GM06990 (cell line): ENCODE measurements at regions not wholly inside any gene's neighbourhood (a gene's known extent, or its start where the extent isn't known, plus 50 kb on each side); places are given as distances from the start of the nearest gene placed in this dataset.

Experiments
- DNase-seq: peaks from one replicate; pipeline ENCODE4 v3.0.0-alpha.2; 2011; ENCODE audit not compliant: insufficient read length; ENCODE audit errors: extremely low read depth
- H3K27me3 ChIP-seq: replicated peaks from 2 replicates; pipeline ENCODE4 v1.6.0; 2011; ENCODE audit warnings: low read length; ENCODE audit not compliant: control insufficient read depth, insufficient read depth
- H3K36me3 ChIP-seq: 2 replicates; pipeline ENCODE4 v1.5.1; 2011; ENCODE audit warnings: low read length; ENCODE audit not compliant: control insufficient read depth, insufficient read depth
- H3K4me3 ChIP-seq: replicated peaks from 2 replicates; pipeline ENCODE4 v1.5.1; 2011; ENCODE audit warnings: low read depth, mild to moderate bottlenecking, control low read depth, low read length
- CTCF ChIP-seq: IDR thresholded peaks from 2 replicates; pipeline ENCODE4 v1.5.1; 2011; ENCODE audit warnings: low read length, control low read depth, mild to moderate bottlenecking, inconsistent platforms; ENCODE audit not compliant: insufficient read depth, poor library complexity, severe bottlenecking

- DNase-seq: no peak
- Histone ChIP-seq H3K27me3 (no peaks in the 10 kb centered on the region), H3K36me3 (no peaks in the 10 kb centered on the region), H3K4me3 (no peak overlapping the region)
- TF ChIP-seq CTCF: no peak
Measured at GRCh38 chr16:27717726-27718125, 167.8 kb downstream of the KATNIP start.

- TF ChIP-seq CTCF: no peak
- no peaks in the 10 kb centered on the region for H3K27me3 ChIP-seq
- DNase-seq: no peak
- no peak overlapping the region for H3K4me3 ChIP-seq
- H3K36me3 ChIP-seq: no peaks in the 10 kb centered on the region
Measured at GRCh38 chr16:27718201-27719105, 168.5 kb downstream of the KATNIP start.

- DNase-seq: no peak
- Histone ChIP-seq H3K27me3 (no peaks in the 10 kb centered on the region), H3K36me3 (no peaks in the 10 kb centered on the region), H3K4me3 (no peak overlapping the region)
- no peak for TF ChIP-seq CTCF
Measured at GRCh38 chr16:27719106-27719445, 169.1 kb downstream of the KATNIP start.

- TF ChIP-seq CTCF: no peak
- no peak overlapping the region for H3K4me3 ChIP-seq
- H3K27me3 ChIP-seq: no peaks in the 10 kb centered on the region
- no peaks in the 10 kb centered on the region for H3K36me3 ChIP-seq
- DNase-seq: no peak
Measured at GRCh38 chr16:27720731-27721530, 171.0 kb downstream of the KATNIP start.

- no peak for DNase-seq
- Histone ChIP-seq H3K36me3 (no peaks in the 10 kb centered on the region; the same call in 1 of the 2 replicates), H3K27me3 (no peaks in the 10 kb centered on the region), H3K4me3 (no peak overlapping the region)
- TF ChIP-seq CTCF: no peak
Measured at GRCh38 chr16:27721531-27722181, 171.7 kb downstream of the KATNIP start.
